Glomerular endothelial cell (primary cell): ENCODE measurements at regions not wholly inside any gene's neighbourhood (a gene's known extent, or its start where the extent isn't known, plus 50 kb on each side); places are given as distances from the start of the nearest gene placed in this dataset.
"Not testable (repeated sequence)": the region's sequence is repeated elsewhere in the genome, so short reads cannot be mapped to it uniquely, and the experiment has no call there.

Source experiments
- DNase-seq: peaks from one replicate; pipeline ENCODE4 v3.0.0-alpha.2; 2011; ENCODE audit warnings: low read depth, low spot score; ENCODE audit errors: extremely low read depth

GRCh38 chr1:207241164-207241934 lies 80.1 kb upstream of the CD55 start:
- DNase-seq, result no peak

GRCh38 chr1:207243442-207244408 lies 77.8 kb upstream of the CD55 start:
- no peak for DNase-seq

- DNase-seq, result no peak
These were observed 77.1 kb upstream of the CD55 start for GRCh38 chr1:207244409-207244801.

GRCh38 chr1:207245124-207245523 lies 76.4 kb upstream of the CD55 start:
- no peak for DNase-seq

- no peak for DNase-seq
These were observed 72.8 kb upstream of the CD55 start for GRCh38 chr1:207248544-207249198.

- DNase-seq, result no peak
These were observed 71.0 kb upstream of the CD55 start for GRCh38 chr1:207250431-207250830.

- DNase-seq, result no peak
These were observed 70.4 kb upstream of the CD55 start for GRCh38 chr1:207251066-207251465.

GRCh38 chr1:207256869-207257268 lies 64.6 kb upstream of the CD55 start:
- DNase-seq, result no peak

- DNase-seq, result peak; percentile 65
These were observed 62.1 kb upstream of the CD55 start for GRCh38 chr1:207259391-207259790.

- no peak for DNase-seq
These were observed 59.5 kb upstream of the CD55 start for GRCh38 chr1:207261971-207262370.

- DNase-seq, result not testable (repeated sequence)
These were observed 58.6 kb upstream of the CD55 start for GRCh38 chr1:207262891-207263290.

- no peak for DNase-seq
These were observed 56.7 kb upstream of the CD55 start for GRCh38 chr1:207264663-207265252.

- DNase-seq, result no peak
These were observed 53.1 kb upstream of the CD55 start for GRCh38 chr1:207268337-207268736.

GRCh38 chr1:207268753-207269511 lies 52.5 kb upstream of the CD55 start:
- DNase-seq, result no peak
